ENCODE measurements at regions not wholly inside any gene's neighbourhood (a gene's known extent, or its start where the extent isn't known, plus 50 kb on each side); places are given as distances from the start of the nearest gene placed in this dataset.

- peak; percentile 30 to 51; a peak in 3 of 4 replicates for TF ChIP-seq CTCF (conservative IDR thresholded peaks at IDR 0.05; ENCODE audit: low read depth in 2 of 2)
- no peak for TF ChIP-seq EZH2 (IDR thresholded peaks at IDR 0.05; ENCODE audit: low read depth, unreplicated experiment)
- Histone ChIP-seq H3K79me2 (replicated peaks; ENCODE audit: insufficient read depth) (no peaks in the 10 kb centered on the region), H2AFZ (no peak overlapping the region), H3K27ac (ENCODE audit: low read depth) (no peak overlapping the region), H3F3A (replicated peaks; ENCODE audit: low read depth) (no peaks in the 10 kb centered on the region), H3K4me3 (no peak overlapping the region), H4K20me1 (replicated peaks; ENCODE audit: insufficient read depth) (no peaks in the 10 kb centered on the region), H3K9me2 (ENCODE audit: insufficient read depth) (no peaks in the 10 kb centered on the region), H3K27me3 (ENCODE audit: insufficient read depth) (no peaks in the 10 kb centered on the region), H3K36me3 (ENCODE audit: insufficient read depth) (no peaks in the 10 kb centered on the region), H3K4me2 (no peak overlapping the region), H3K4me1 (ENCODE audit: insufficient read depth) (no peaks in the 10 kb centered on the region)
- Mint-ChIP-seq H3K4me1 (no peaks in the 10 kb centered on the region; the same call in 2 of the 3 replicates), H3K9me3 (no peaks in the 10 kb centered on the region), H3K27ac (no peak overlapping the region), H3K36me3 (ENCODE audit: low read depth) (no peaks in the 10 kb centered on the region), H3K4me3 (no peak overlapping the region), H3K27me3 (ENCODE audit: insufficient read depth, low read depth, poor library complexity) (peaks cover 2% of the 10 kb centered on the region)
- DNase-seq (ENCODE audit: low spot score) (peak; percentile 75), ATAC-seq (peak; percentile 76)
Observed at GRCh38 chr6:130313206-130313605, 52.6 kb upstream of the TMEM200A start.

GRCh38 chr6:130309028-130309427, 56.8 kb upstream of the TMEM200A start:
- Histone ChIP-seq H4K20me1 (replicated peaks; ENCODE audit: insufficient read depth) (no peaks in the 10 kb centered on the region), H3K4me3 (no peak overlapping the region), H3F3A (replicated peaks; ENCODE audit: low read depth) (no peaks in the 10 kb centered on the region), H3K27me3 (ENCODE audit: insufficient read depth) (no peaks in the 10 kb centered on the region), H3K4me1 (ENCODE audit: insufficient read depth) (no peaks in the 10 kb centered on the region), H2AFZ (no peak overlapping the region), H3K36me3 (ENCODE audit: insufficient read depth) (no peaks in the 10 kb centered on the region), H3K27ac (ENCODE audit: low read depth) (no peak overlapping the region), H3K4me2 (no peak overlapping the region), H3K9me2 (ENCODE audit: insufficient read depth) (no peaks in the 10 kb centered on the region), H3K79me2 (replicated peaks; ENCODE audit: insufficient read depth) (no peaks in the 10 kb centered on the region)
- no peak for TF ChIP-seq EZH2 (IDR thresholded peaks at IDR 0.05; ENCODE audit: low read depth, unreplicated experiment)
- no peak for TF ChIP-seq CREB1 (CRISPR knock-in tag; IDR thresholded peaks at IDR 0.05; ENCODE audit: low read depth)
- Mint-ChIP-seq H3K36me3 (ENCODE audit: low read depth) (no peaks in the 10 kb centered on the region), H3K4me3 (no peak overlapping the region), H3K27me3 (ENCODE audit: insufficient read depth, low read depth, poor library complexity) (peaks cover 2% of the 10 kb centered on the region), H3K4me1 (no peaks in the 10 kb centered on the region; the same call in 2 of the 3 replicates), H3K9me3 (no peaks in the 10 kb centered on the region), H3K27ac (no peak overlapping the region)
- no peak for DNase-seq (ENCODE audit: low spot score)
- ATAC-seq, result no peak

- no peaks in the 10 kb centered on the region for H3K79me2 ChIP-seq (replicated peaks; ENCODE audit: insufficient read depth)
- H4K20me1 ChIP-seq (replicated peaks; ENCODE audit: insufficient read depth), result no peaks in the 10 kb centered on the region
- Mint-ChIP-seq H3K9me3 (no peaks in the 10 kb centered on the region; the same call in 2 of the 3 replicates), H3K4me3 (no peak overlapping the region), H3K36me3 (ENCODE audit: low read depth) (no peaks in the 10 kb centered on the region; the same call in 2 of the 3 replicates), H3K4me1 (no peaks in the 10 kb centered on the region), H3K27ac (no peak overlapping the region), H3K27me3 (ENCODE audit: insufficient read depth, low read depth, poor library complexity) (peaks cover 2% of the 10 kb centered on the region)
- H3K4me2 ChIP-seq, result no peak overlapping the region
- H3F3A ChIP-seq (replicated peaks; ENCODE audit: low read depth), result no peaks in the 10 kb centered on the region
- H3K27me3 ChIP-seq (ENCODE audit: insufficient read depth), result no peaks in the 10 kb centered on the region
- no peak for DNase-seq (ENCODE audit: low spot score)
- H2AFZ ChIP-seq, result no peak overlapping the region
- ATAC-seq, result no peak
- no peak overlapping the region for H3K27ac ChIP-seq (ENCODE audit: low read depth)
- no peaks in the 10 kb centered on the region for H3K36me3 ChIP-seq (ENCODE audit: insufficient read depth)
- no peak for TF ChIP-seq REST (IDR thresholded peaks at IDR 0.05; ENCODE audit: unreplicated experiment)
- H3K4me3 ChIP-seq, result no peak overlapping the region
- H3K4me1 ChIP-seq (ENCODE audit: insufficient read depth), result no peaks in the 10 kb centered on the region
- H3K9me2 ChIP-seq (ENCODE audit: insufficient read depth), result no peaks in the 10 kb centered on the region
Observed at GRCh38 chr6:130307752-130308361, 58.0 kb upstream of the TMEM200A start.

Measured in GM23338 (cell line).